ENCODE measurements at regions not wholly inside any gene's neighbourhood (a gene's known extent, or its start where the extent isn't known, plus 50 kb on each side); places are given as distances from the start of the nearest gene placed in this dataset.
A peak's percentile ranks its signal among the peaks of the same experiment; 100 is the strongest.

- no peak overlapping the region for H3K4me3 ChIP-seq (ENCODE audit: low read depth, low read length)
- H3K9me3 ChIP-seq, result no peaks in the 10 kb centered on the region
- no peaks in the 10 kb centered on the region for H3K36me3 ChIP-seq
- no peaks in the 10 kb centered on the region for H3K4me1 ChIP-seq
- no peaks in the 10 kb centered on the region for H3K27me3 ChIP-seq
- TF ChIP-seq, protein P1, sequence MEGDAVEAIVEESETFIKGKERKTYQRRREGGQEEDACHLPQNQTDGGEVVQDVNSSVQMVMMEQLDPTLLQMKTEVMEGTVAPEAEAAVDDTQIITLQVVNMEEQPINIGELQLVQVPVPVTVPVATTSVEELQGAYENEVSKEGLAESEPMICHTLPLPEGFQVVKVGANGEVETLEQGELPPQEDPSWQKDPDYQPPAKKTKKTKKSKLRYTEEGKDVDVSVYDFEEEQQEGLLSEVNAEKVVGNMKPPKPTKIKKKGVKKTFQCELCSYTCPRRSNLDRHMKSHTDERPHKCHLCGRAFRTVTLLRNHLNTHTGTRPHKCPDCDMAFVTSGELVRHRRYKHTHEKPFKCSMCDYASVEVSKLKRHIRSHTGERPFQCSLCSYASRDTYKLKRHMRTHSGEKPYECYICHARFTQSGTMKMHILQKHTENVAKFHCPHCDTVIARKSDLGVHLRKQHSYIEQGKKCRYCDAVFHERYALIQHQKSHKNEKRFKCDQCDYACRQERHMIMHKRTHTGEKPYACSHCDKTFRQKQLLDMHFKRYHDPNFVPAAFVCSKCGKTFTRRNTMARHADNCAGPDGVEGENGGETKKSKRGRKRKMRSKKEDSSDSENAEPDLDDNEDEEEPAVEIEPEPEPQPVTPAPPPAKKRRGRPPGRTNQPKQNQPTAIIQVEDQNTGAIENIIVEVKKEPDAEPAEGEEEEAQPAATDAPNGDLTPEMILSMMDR (IDR thresholded peaks at IDR 0.05; ENCODE audit: low read depth, low read length), result no peak
- DNase-seq, result peak; percentile 8
Observed at GRCh38 chrX:10327651-10328050, 170.9 kb downstream of the CLCN4 start.

DNA sequence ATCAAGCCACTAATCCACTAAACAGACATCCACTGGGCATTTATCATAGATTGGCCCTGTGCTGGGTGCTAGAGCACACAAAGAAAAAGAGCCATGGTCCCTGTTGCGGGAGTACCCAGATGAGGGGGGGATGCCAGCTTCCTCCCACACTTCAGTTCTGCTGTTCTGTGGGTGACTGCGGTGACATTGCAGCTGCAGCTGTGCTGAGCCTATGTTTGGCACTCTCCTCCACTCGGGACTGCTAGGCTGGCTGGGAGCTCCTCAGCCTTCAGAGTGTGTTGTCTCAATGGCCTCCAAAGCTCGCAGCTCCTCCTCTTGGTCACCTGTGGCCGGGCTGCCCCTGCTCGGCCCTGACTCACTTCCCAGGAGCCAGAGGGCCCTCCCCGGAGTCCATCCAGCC lies 173.2 kb downstream of the CLCN4 start:
- Histone ChIP-seq H3K36me3 (no peaks in the 10 kb centered on the region), H3K4me3 (ENCODE audit: low read depth, low read length) (no peak overlapping the region), H3K4me1 (no peaks in the 10 kb centered on the region), H3K9me3 (no peaks in the 10 kb centered on the region), H3K27me3 (no peaks in the 10 kb centered on the region)
- no peak for DNase-seq
- TF ChIP-seq, protein P1 (IDR thresholded peaks at IDR 0.05; ENCODE audit: low read depth, low read length), result no peak

DNA sequence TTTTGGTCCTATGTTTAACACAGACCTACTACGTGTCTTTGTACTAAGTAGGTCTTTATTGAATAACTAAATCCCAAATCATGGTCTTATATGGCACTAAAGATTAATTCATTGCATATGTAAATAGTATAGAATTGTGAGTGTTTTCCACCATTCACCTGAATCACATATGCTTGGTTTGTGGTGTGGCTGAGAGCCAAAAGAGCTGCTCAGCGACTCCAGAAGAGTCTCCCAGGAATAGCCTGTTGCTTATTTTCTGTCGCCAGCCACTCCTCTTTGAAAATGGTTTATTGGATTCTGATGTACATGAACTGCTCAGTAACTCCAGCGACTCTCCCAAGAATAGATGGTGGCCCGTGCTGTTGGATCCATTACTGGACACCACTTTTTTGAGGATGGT lies 184.5 kb downstream of the CLCN4 start:
- no peak for DNase-seq
- no peaks in the 10 kb centered on the region for H3K27me3 ChIP-seq
- TF ChIP-seq, protein P1 (IDR thresholded peaks at IDR 0.05; ENCODE audit: low read depth, low read length), result no peak
- no peaks in the 10 kb centered on the region for H3K36me3 ChIP-seq
- no peak overlapping the region for H3K4me3 ChIP-seq (ENCODE audit: low read depth, low read length)
- no peaks in the 10 kb centered on the region for H3K4me1 ChIP-seq
- H3K9me3 ChIP-seq, result no peaks in the 10 kb centered on the region

DNA sequence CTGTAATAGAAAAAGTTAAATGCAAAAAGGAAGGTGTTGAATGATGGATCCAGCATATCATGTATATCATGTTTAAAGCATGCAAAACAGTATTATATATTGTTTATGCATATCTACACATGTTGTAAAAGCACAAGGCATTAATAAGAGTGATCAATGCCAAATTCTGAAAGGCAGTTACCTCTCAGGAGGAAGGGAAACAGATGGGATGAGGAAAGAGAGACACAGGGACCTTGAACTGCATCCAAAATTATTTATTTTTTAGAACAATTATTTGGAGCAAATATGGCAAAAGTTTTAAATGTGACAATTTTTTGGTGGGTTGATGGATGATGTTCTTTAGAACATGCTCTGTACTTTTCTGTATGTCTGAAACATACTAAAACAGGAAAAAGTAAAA lies 193.4 kb downstream of the CLCN4 start:
- TF ChIP-seq, protein P1 (IDR thresholded peaks at IDR 0.05; ENCODE audit: low read depth, low read length), result no peak
- DNase-seq, result no peak

GRCh38 chrX:10350981-10351380 lies 194.2 kb downstream of the CLCN4 start:
- H3K4me3 ChIP-seq (ENCODE audit: low read depth, low read length), result no peak overlapping the region
- H3K9me3 ChIP-seq, result no peaks in the 10 kb centered on the region
- no peaks in the 10 kb centered on the region for H3K36me3 ChIP-seq
- TF ChIP-seq, protein P1 (IDR thresholded peaks at IDR 0.05; ENCODE audit: low read depth, low read length), result no peak
- no peak for DNase-seq
- H3K4me1 ChIP-seq, result no peaks in the 10 kb centered on the region
- H3K27me3 ChIP-seq, result no peaks in the 10 kb centered on the region

More for the DNA sequence above, 193.4 kb downstream of the CLCN4 start:
- no peaks in the 10 kb centered on the region for H3K9me3 ChIP-seq
- no peak overlapping the region for H3K4me3 ChIP-seq (ENCODE audit: low read depth, low read length)
- H3K36me3 ChIP-seq, result no peaks in the 10 kb centered on the region
- no peaks in the 10 kb centered on the region for H3K27me3 ChIP-seq
- no peaks in the 10 kb centered on the region for H3K4me1 ChIP-seq

- H3K9me3 ChIP-seq, result no peaks in the 10 kb centered on the region
- H3K4me3 ChIP-seq (ENCODE audit: low read depth, low read length), result no peak overlapping the region
- TF ChIP-seq, protein P1 (IDR thresholded peaks at IDR 0.05; ENCODE audit: low read depth, low read length), result no peak
- DNase-seq, result no peak
- no peaks in the 10 kb centered on the region for H3K4me1 ChIP-seq
- no peaks in the 10 kb centered on the region for H3K27me3 ChIP-seq
- H3K36me3 ChIP-seq, result no peaks in the 10 kb centered on the region
Observed at GRCh38 chrX:10352536-10352935, 195.8 kb downstream of the CLCN4 start.

Data from BE2C (cell line).